GM23338 (cell line): ENCODE measurements at regions not wholly inside any gene's neighbourhood (a gene's known extent, or its start where the extent isn't known, plus 50 kb on each side); places are given as distances from the start of the nearest gene placed in this dataset.
"Not testable (repeated sequence)": the region's sequence is repeated elsewhere in the genome, so short reads cannot be mapped to it uniquely, and the experiment has no call there.

Experiments used
- CREB1 ChIP-seq: fragments of 250-450 bp; sonication (Bioruptor Pico); IDR thresholded peaks from 2 replicates; pipeline ENCODE4 v1.5.0; 2020; ENCODE audit warnings: low read depth, mild to moderate bottlenecking, moderate library complexity
- CTCF ChIP-seq, 2 experiments: fragments of 200-600 bp in 1 of 2; sonication (generic) in 1 of 2; conservative IDR thresholded peaks; 2 replicates each; pipeline versions ENCODE4 v1.5.1 to v1.6.1; 2016 to 2017; ENCODE audit warnings: antibody characterized with exemption in 2 of 2, low read depth in 2 of 2, mild to moderate bottlenecking in 2 of 2, moderate library complexity in 1 of 2
- ETS1 ChIP-seq: IDR thresholded peaks from 2 replicates; pipeline ENCODE4 v1.6.1; 2016; ENCODE audit warnings: antibody characterized with exemption
- EZH2 ChIP-seq: fragments of 200-600 bp; sonication (generic); IDR thresholded peaks from one replicate; pipeline ENCODE4 v1.8.0; 2017; ENCODE audit warnings: antibody characterized with exemption, mild to moderate bottlenecking, low read depth; ENCODE audit not compliant: unreplicated experiment
- EZH2phosphoT487 ChIP-seq: fragments of 200-600 bp; sonication (generic); IDR thresholded peaks from one replicate; pipeline ENCODE4 v1.8.1; 2018; ENCODE audit warnings: antibody characterized with exemption; ENCODE audit not compliant: unreplicated experiment
- JUNB ChIP-seq: IDR thresholded peaks from one replicate; pipeline ENCODE4 v1.6.1; 2016; ENCODE audit warnings: antibody characterized with exemption; ENCODE audit not compliant: unreplicated experiment
- NANOG ChIP-seq: IDR thresholded peaks from 2 replicates; pipeline ENCODE4 v1.6.1; 2016; ENCODE audit warnings: antibody characterized with exemption, borderline replicate concordance
- POLR2AphosphoS5 ChIP-seq: IDR thresholded peaks from 2 replicates; pipeline ENCODE4 v1.6.1; 2016; ENCODE audit warnings: antibody characterized with exemption, low read depth
- REST ChIP-seq: IDR thresholded peaks from one replicate; pipeline ENCODE4 v1.6.1; 2018; ENCODE audit warnings: antibody characterized with exemption; ENCODE audit not compliant: unreplicated experiment
- STAT1 ChIP-seq: IDR thresholded peaks from one replicate; pipeline ENCODE4 v1.6.1; 2016; ENCODE audit warnings: antibody characterized with exemption; ENCODE audit not compliant: unreplicated experiment
- ZNF114 ChIP-seq: fragments of 250-450 bp; sonication (Bioruptor Pico); IDR thresholded peaks from 2 replicates; pipeline ENCODE4 v1.5.0; 2020; ENCODE audit warnings: mild to moderate bottlenecking, moderate library complexity
- ZNF462 ChIP-seq: fragments of 250-450 bp; sonication (Bioruptor Pico); IDR thresholded peaks from 2 replicates; pipeline ENCODE4 v1.5.0; 2020; ENCODE audit warnings: mild to moderate bottlenecking, moderate library complexity

GRCh38 chr16:29115802-29116141 is 130.9 kb downstream of the LAT start:
- TF ChIP-seq CTCF (conservative IDR thresholded peaks at IDR 0.05; ENCODE audit: low read depth in 2 of 2); EZH2phosphoT487; EZH2; CREB1; REST; JUNB; STAT1; POLR2AphosphoS5; ETS1; NANOG; ZNF462 (CRISPR knock-in tag); ZNF114 (CRISPR knock-in tag): not testable (repeated sequence)
